Fibroblast of skin of back (primary cell): ENCODE measurements at regions not wholly inside any gene's neighbourhood (a gene's known extent, or its start where the extent isn't known, plus 50 kb on each side); places are given as distances from the start of the nearest gene placed in this dataset.

ENCODE experiments used
- DNase-seq: peaks from one replicate; pipeline ENCODE4 v3.0.0-alpha.2; 2013

GRCh38 chr7:25559581-25560367, 331.5 kb upstream of the NPVF start:
- no peak for DNase-seq

GRCh38 chr7:25562673-25563182, 334.4 kb upstream of the NPVF start:
- DNase-seq, result no peak

DNA sequence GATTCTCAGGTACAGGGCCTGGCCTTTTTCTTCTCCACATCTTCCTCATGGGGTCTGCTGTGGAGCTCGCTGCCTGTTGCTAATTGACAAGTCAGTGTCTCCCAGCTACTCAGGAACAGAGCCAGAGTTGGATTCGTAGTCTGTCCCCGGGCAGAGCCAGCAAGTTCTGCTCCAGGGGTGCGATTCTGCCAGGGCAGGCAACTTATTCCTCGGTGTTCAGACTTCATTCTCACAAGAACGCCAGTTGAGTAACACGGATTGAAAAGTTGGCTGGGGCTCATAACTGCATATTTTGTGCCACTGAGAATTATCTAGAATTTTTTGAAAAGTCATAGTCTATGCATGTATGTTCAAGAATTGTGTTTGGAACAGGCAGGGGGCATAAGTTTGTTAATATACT, 336.7 kb upstream of the NPVF start:
- DNase-seq, result no peak

DNA sequence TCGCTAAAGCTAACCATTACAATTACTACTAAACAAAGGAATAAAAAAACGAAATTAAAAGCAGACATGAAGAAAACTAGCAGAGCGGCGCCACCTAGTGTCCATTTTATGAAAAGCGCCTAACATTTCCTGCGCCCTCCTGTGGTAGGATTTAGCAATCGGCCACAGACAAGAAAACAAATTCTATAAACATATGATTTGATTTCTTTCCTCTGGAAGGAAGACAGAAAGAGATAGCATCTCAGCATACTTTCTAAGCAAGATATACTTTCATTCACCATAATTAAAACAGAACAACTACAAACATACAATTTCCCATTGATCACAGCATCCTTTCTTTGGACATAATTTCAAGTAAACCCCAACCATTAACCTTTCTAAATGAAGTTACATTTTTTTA, 337.7 kb upstream of the NPVF start:
- peak; percentile 62 for DNase-seq

GRCh38 chr7:25567430-25567829, 339.1 kb upstream of the NPVF start:
- DNase-seq, result no peak

GRCh38 chr7:25569765-25570164, 341.5 kb upstream of the NPVF start:
- no peak for DNase-seq

GRCh38 chr7:25572423-25572822, 344.1 kb upstream of the NPVF start:
- no peak for DNase-seq

- DNase-seq, result no peak
Observed at GRCh38 chr7:25574828-25575227, 346.5 kb upstream of the NPVF start.

GRCh38 chr7:25575634-25576033, 347.3 kb upstream of the NPVF start:
- no peak for DNase-seq

DNA sequence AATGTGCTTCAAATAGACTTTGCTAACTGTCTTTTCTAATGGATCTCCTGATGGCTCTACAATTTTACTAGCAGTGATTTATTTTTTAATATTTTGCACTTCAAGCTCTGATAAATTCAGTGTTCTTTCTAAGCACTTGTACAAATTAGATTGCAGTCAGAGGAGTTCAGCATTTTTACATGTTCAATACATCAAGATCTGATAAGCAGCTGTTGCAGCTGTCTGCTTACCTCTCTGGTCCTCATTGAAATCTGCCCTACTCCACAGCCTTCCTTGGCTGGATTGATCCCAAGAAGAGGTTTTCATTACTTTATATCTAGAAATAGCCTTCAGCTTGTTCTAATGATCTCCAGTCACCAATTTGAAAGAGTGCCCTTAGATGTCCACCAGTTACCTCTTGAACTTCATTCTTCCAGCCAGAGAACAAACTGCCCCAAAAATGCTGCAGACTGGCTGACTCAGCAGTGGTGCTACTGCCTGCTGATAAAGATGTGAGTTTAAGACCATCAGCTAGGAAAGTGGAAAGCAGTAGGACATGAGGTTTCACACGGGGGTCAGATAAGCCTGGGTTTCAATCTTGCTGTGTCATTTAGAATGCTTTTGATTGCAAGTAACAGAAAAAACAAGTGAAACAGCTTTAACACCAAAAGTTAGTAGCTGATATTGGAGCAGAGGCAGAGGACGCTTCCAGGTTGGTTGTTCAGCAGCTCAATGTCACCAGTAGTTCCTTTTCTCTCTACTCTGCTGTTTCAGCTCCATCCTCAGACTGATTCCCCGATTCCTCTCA, 350.9 kb upstream of the NPVF start:
- no peak for DNase-seq

DNA sequence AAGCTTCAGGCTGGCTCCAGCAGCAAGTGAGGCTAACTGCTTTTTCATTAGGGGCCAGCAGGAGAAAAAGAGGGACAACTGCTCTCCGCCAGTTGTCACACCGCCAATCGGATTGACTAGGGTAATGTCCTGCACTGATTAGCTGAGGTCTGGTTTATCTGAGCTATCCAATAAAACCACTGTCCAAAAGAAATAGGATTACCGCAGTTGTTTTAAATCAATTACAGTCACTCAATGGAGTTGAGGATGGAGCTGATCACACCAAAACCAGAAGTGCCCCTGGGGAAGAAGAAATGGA, 351.4 kb upstream of the NPVF start:
- no peak for DNase-seq

GRCh38 chr7:25580141-25580540, 351.9 kb upstream of the NPVF start:
- DNase-seq, result no peak

GRCh38 chr7:25583621-25584020, 355.3 kb upstream of the NPVF start:
- no peak for DNase-seq

GRCh38 chr7:25584112-25584938, 356.0 kb upstream of the NPVF start:
- DNase-seq, result no peak

GRCh38 chr7:25586513-25586912, 358.2 kb upstream of the NPVF start:
- DNase-seq, result no peak

- no peak for DNase-seq
Observed at GRCh38 chr7:25594122-25594521, 365.8 kb upstream of the NPVF start.

GRCh38 chr7:25594728-25595127, 366.4 kb upstream of the NPVF start:
- DNase-seq, result no peak

DNA sequence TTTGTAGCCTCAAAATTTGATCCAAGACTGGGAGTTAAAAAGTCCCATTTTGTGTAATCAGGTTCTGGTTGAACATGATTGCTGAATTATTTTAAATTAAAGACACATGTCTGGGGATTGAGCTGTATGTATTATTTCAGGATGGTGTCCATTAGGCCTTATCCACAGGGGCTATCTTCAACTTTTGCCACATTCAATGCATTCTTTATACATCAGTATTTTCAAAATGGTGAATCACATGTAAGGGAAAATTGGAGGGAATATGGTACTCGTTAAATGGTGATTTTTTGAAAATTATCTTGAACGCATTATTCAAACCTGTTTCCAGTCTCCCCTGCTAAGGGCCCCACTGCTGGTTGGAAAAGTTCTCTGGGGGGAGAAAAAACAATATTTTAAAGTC, 367.7 kb upstream of the NPVF start:
- DNase-seq, result no peak

- DNase-seq, result no peak
Observed at GRCh38 chr7:25596443-25596842, 368.2 kb upstream of the NPVF start.

GRCh38 chr7:25597946-25598345, 369.7 kb upstream of the NPVF start:
- DNase-seq, result no peak

DNA sequence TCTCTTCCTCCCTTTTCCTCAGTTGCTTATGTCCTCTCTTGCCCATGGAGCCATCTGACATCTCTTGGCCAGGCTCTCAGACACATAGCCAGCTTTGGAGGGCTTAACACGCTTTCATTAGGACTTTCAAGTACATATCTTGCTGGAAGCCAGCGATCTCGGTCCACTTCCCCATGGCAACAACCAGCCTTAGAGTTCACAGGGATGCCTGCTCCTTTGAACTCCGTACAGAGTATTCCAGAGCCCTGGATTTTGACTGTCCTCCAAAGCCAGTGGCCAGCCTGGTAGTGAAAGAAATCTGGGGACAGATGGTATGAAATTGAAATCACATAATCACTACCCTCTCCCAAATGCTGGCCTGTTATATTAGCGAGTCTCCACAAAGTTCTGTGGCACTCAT, 370.5 kb upstream of the NPVF start:
- no peak for DNase-seq

GRCh38 chr7:25600262-25600920, 372.1 kb upstream of the NPVF start:
- no peak for DNase-seq
